H1 (cell line): ENCODE measurements at regions not wholly inside any gene's neighbourhood (a gene's known extent, or its start where the extent isn't known, plus 50 kb on each side); places are given as distances from the start of the nearest gene placed in this dataset.

Experiments used
- BACH1 ChIP-seq: IDR thresholded peaks from 2 replicates; pipeline ENCODE4 v1.6.1; 2012; ENCODE audit warnings: low read length, improper control_type of control experiment
- CHD7 ChIP-seq: fragments of 300-600 bp; sonication (generic); IDR thresholded peaks from 2 replicates; pipeline ENCODE4 v1.7.1; 2012; ENCODE audit warnings: low read length, moderate library complexity, mild to moderate bottlenecking, inconsistent platforms; ENCODE audit not compliant: insufficient replicate concordance
- CTBP2 ChIP-seq: IDR thresholded peaks from 2 replicates; pipeline ENCODE4 v1.7.0; 2011; ENCODE audit warnings: borderline replicate concordance, mild to moderate bottlenecking, moderate library complexity, mixed read lengths, low read length; ENCODE audit not compliant: insufficient read depth, insufficient read length
- EP300 ChIP-seq, 2 experiments: IDR thresholded peaks; 1 replicate in 1 of 2; 2 replicates in 1 of 2; pipeline ENCODE4 v1.6.1; 2011 to 2012; ENCODE audit warnings: low read depth in 2 of 2, low read length in 2 of 2, mild to moderate bottlenecking in 2 of 2, borderline replicate concordance in 1 of 2, inconsistent platforms in 1 of 2, moderate library complexity in 1 of 2
- GABPA ChIP-seq: IDR thresholded peaks from 2 replicates; pipeline ENCODE4 v1.6.1; 2011; ENCODE audit warnings: mild to moderate bottlenecking, low read length, moderate library complexity, borderline replicate concordance; ENCODE audit not compliant: insufficient read depth
- RAD21 ChIP-seq, 2 experiments: IDR thresholded peaks in 1 of 2; conservative IDR thresholded peaks in 1 of 2; 2 replicates each; pipeline ENCODE4 v1.6.1; 2011; ENCODE audit warnings: low read depth in 2 of 2, low read length in 2 of 2, improper control_type of control experiment in 1 of 2, inconsistent platforms in 1 of 2, mild to moderate bottlenecking in 1 of 2, moderate library complexity in 1 of 2
- SIRT6 ChIP-seq: IDR thresholded peaks from one replicate; pipeline ENCODE4 v1.7.1; 2012; ENCODE audit warnings: low read length, inconsistent platforms
- TAF1 ChIP-seq: IDR thresholded peaks from 2 replicates; pipeline ENCODE4 v1.6.1; 2011; ENCODE audit warnings: mild to moderate bottlenecking, low read depth, low read length

DNA sequence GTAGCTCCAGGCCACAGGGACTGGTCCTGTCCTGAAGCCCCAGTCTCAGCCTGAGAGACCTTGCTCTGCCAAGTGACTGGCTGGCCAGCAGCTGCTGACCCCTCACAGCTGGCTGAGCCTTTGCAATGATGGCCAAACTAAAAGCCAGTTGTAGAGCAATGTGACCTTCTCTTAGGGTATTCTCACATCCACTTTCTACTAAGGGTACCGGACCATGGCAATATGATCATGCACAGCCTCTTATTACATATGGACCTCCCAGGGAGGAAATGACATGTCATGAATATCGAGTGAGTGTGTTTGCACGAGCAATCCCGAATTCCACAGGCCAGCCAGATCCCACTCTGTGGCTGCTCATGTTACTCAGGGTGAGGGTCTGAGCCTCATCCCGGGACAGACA, 213.9 kb downstream of the VAPA start (continued):
- TF ChIP-seq CHD7 (no peak), GABPA (no peak), TAF1 (no peak), EP300 (IDR thresholded peaks at IDR 0.05; ENCODE audit: borderline replicate concordance in 1 of 2, low read depth in 2 of 2, low read length in 2 of 2) (no peak), SIRT6 (no peak), BACH1 (no peak), CTBP2 (no peak), RAD21 (IDR thresholded peaks at IDR 0.05 in 1 of 2, conservative IDR thresholded peaks at IDR 0.05 in 1 of 2; ENCODE audit: low read depth in 2 of 2, low read length in 2 of 2) (no peak)
